ENCODE measurements at regions not wholly inside any gene's neighbourhood (a gene's known extent, or its start where the extent isn't known, plus 50 kb on each side); places are given as distances from the start of the nearest gene placed in this dataset.

DNA sequence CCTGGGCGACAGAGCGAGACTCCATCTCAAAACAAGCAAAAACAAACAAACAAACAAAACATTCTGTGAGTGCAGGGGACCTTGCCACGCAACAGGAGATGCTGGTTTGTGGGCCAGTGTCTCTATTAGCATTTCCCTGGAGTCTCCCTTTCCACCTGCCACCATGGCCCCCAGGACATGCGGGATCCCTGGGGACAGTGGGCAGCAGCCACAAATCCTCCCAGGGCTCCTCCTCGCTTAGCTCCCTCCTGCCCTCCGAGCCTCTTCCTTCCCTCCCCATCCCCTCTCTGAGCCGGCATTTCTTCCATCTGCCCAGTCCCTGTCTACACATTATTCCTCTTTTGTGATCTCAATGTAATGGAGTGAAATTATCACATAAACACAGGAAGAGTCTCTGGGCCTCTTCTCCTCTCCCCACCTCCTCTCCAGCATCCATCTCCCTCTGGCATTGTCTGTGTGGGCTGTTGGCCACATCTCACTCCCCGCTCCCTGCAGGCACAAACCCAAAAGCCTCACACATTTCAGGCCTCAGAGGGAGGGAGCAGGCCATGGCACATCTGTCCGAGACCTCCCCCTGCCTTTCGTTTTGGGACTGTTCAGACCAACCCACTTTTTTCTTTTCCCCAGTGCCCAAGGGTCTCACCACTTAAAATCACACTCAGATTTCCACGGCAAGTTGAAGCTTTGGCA, 144.3 kb downstream of the MIS18A start:
- TF ChIP-seq, protein P1, sequence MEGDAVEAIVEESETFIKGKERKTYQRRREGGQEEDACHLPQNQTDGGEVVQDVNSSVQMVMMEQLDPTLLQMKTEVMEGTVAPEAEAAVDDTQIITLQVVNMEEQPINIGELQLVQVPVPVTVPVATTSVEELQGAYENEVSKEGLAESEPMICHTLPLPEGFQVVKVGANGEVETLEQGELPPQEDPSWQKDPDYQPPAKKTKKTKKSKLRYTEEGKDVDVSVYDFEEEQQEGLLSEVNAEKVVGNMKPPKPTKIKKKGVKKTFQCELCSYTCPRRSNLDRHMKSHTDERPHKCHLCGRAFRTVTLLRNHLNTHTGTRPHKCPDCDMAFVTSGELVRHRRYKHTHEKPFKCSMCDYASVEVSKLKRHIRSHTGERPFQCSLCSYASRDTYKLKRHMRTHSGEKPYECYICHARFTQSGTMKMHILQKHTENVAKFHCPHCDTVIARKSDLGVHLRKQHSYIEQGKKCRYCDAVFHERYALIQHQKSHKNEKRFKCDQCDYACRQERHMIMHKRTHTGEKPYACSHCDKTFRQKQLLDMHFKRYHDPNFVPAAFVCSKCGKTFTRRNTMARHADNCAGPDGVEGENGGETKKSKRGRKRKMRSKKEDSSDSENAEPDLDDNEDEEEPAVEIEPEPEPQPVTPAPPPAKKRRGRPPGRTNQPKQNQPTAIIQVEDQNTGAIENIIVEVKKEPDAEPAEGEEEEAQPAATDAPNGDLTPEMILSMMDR (conservative IDR thresholded peaks at IDR 0.05; ENCODE audit: low read depth, low read length) = no peak
- TF ChIP-seq EZH2 (IDR thresholded peaks at IDR 0.05; ENCODE audit: borderline replicate concordance, low read depth, low read length, poor library complexity, severe bottlenecking) = no peak

Data from A673 (cell line).